ENCODE measurements at regions not wholly inside any gene's neighbourhood (a gene's known extent, or its start where the extent isn't known, plus 50 kb on each side); places are given as distances from the start of the nearest gene placed in this dataset.

DNA sequence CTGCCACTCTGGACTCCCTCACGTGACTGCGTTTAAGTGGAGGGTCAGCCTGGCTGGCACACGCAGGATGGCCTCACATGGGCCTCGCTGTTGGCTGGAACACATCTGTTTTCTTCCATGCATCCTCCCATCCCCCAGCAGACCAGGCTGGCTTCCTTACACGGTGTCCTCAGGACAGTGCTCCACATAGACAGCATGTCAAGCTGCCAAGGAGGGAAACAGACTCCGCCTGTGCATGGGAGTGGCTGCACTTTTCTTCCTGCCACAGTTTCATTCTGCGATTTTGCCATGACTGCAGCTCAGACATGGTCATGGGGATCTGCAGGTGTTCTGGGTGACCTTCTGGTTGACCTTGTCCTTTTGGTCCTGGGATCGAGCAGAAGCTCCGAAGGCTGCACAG is 344.2 kb downstream of the SHANK2 start:
- Histone ChIP-seq H3K9ac (no peak overlapping the region), H3K4me3 (ENCODE audit: low read depth in 2 of 2, low read length in 1 of 2) (no peak overlapping the region), H4K20me1 (ENCODE audit: insufficient read depth) (no peaks in the 10 kb centered on the region), H2AFZ (ENCODE audit: low read depth) (no peak overlapping the region), H3K4me1 (ENCODE audit: control insufficient read depth in 1 of 2, insufficient read depth in 2 of 2, low read depth in 1 of 2, low read length in 1 of 2) (no peaks in the 10 kb centered on the region), H3K9me2 (no peaks in the 10 kb centered on the region), H3K27ac (ENCODE audit: low read depth in 2 of 2, low read length in 1 of 2) (no peak overlapping the region), H3K9me3 (no peaks in the 10 kb centered on the region), H3K27me3 (ENCODE audit: insufficient read depth) (no peaks in the 10 kb centered on the region), H3F3A (replicated peaks; ENCODE audit: insufficient read depth) (no peaks in the 10 kb centered on the region), H3K36me3 (replicated peaks in 1 of 2; ENCODE audit: control insufficient read depth in 1 of 2, insufficient read depth in 2 of 2, low read length in 1 of 2) (no peaks in the 10 kb centered on the region), H3K4me2 (no peak overlapping the region), H3K79me2 (ENCODE audit: insufficient read depth) (no peaks in the 10 kb centered on the region)
- 54% methylated on average over 9 of the region's 9 CpGs for WGBS (ENCODE audit: low lambda C conversion rate)
- CTCF ChIA-PET: no interaction called here
- POLR2A ChIA-PET: no interaction called here
- TF ChIP-seq CHD2 (IDR thresholded peaks at IDR 0.05; ENCODE audit: low read length, partially characterized antibody): no peak
- TF ChIP-seq SIN3A (IDR thresholded peaks at IDR 0.05; ENCODE audit: borderline replicate concordance, low read depth, low read length): no peak
- no peak for TF ChIP-seq RXRA (IDR thresholded peaks at IDR 0.05; ENCODE audit: borderline replicate concordance, low read depth)
- TF ChIP-seq GATA2 (CRISPR knock-in tag; IDR thresholded peaks at IDR 0.05): no peak
- TF ChIP-seq, protein P1, sequence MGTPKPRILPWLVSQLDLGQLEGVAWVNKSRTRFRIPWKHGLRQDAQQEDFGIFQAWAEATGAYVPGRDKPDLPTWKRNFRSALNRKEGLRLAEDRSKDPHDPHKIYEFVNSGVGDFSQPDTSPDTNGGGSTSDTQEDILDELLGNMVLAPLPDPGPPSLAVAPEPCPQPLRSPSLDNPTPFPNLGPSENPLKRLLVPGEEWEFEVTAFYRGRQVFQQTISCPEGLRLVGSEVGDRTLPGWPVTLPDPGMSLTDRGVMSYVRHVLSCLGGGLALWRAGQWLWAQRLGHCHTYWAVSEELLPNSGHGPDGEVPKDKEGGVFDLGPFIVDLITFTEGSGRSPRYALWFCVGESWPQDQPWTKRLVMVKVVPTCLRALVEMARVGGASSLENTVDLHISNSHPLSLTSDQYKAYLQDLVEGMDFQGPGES (IDR thresholded peaks at IDR 0.05; ENCODE audit: low read depth, low read length): no peak
- TF ChIP-seq, protein P2, sequence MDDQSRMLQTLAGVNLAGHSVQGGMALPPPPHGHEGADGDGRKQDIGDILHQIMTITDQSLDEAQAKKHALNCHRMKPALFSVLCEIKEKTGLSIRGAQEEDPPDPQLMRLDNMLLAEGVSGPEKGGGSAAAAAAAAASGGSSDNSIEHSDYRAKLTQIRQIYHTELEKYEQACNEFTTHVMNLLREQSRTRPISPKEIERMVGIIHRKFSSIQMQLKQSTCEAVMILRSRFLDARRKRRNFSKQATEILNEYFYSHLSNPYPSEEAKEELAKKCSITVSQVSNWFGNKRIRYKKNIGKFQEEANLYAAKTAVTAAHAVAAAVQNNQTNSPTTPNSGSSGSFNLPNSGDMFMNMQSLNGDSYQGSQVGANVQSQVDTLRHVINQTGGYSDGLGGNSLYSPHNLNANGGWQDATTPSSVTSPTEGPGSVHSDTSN (IDR thresholded peaks at IDR 0.05): no peak
- no peak for TF ChIP-seq EP300 (IDR thresholded peaks at IDR 0.05; ENCODE audit: borderline replicate concordance in 1 of 2, low read depth in 1 of 2, low read length in 1 of 2)
- no peak for TF ChIP-seq POLR2AphosphoS5 (IDR thresholded peaks at IDR 0.05; ENCODE audit: low read depth, low read length)
- no peak for TF ChIP-seq RCOR1 (IDR thresholded peaks at IDR 0.05; ENCODE audit: low read length)
- TF ChIP-seq, protein P3, sequence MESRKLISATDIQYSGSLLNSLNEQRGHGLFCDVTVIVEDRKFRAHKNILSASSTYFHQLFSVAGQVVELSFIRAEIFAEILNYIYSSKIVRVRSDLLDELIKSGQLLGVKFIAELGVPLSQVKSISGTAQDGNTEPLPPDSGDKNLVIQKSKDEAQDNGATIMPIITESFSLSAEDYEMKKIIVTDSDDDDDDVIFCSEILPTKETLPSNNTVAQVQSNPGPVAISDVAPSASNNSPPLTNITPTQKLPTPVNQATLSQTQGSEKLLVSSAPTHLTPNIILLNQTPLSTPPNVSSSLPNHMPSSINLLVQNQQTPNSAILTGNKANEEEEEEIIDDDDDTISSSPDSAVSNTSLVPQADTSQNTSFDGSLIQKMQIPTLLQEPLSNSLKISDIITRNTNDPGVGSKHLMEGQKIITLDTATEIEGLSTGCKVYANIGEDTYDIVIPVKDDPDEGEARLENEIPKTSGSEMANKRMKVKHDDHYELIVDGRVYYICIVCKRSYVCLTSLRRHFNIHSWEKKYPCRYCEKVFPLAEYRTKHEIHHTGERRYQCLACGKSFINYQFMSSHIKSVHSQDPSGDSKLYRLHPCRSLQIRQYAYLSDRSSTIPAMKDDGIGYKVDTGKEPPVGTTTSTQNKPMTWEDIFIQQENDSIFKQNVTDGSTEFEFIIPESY (IDR thresholded peaks at IDR 0.05; ENCODE audit: borderline replicate concordance, low read depth): no peak
- no peak for TF ChIP-seq RAD21 (IDR thresholded peaks at IDR 0.05; ENCODE audit: low read length)
- no peak for DNase-seq

DNA sequence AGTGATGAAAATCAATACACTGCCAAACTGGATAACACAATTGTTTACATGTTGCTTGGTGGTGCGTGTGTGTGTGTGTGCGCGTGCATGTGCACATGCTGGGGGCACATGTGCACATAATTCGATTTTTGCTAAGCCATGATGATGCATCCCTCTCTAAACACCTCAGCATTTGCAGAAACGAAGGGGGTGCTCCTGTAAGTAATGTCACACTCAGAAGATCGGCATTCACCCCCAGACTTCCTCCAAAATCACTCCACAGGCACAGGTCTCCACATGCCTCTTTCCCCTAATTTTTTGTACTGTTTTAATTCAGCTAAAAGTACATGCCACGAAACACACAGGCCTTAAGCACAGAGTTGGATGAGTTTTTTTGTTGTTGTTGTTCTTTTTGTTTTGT is 341.5 kb downstream of the SHANK2 start:
- CTCF ChIA-PET: no interaction called here
- no peak overlapping the region for H3K4me3 ChIP-seq (ENCODE audit: low read depth in 2 of 2, low read length in 1 of 2)
- no peak overlapping the region for H3K9ac ChIP-seq
- H3K27ac ChIP-seq (ENCODE audit: low read depth in 2 of 2, low read length in 1 of 2): no peak overlapping the region
- 39% methylated on average over 7 of the region's 7 CpGs for WGBS (ENCODE audit: low lambda C conversion rate)
- no peaks in the 10 kb centered on the region for H3K4me1 ChIP-seq (ENCODE audit: control insufficient read depth in 1 of 2, insufficient read depth in 2 of 2, low read depth in 1 of 2, low read length in 1 of 2)
- H3F3A ChIP-seq (replicated peaks; ENCODE audit: insufficient read depth): no peaks in the 10 kb centered on the region
- no peaks in the 10 kb centered on the region for H3K9me3 ChIP-seq
- no peak overlapping the region for H3K4me2 ChIP-seq
- no peaks in the 10 kb centered on the region for H3K9me2 ChIP-seq
- no peaks in the 10 kb centered on the region for H3K79me2 ChIP-seq (ENCODE audit: insufficient read depth)
- POLR2A ChIA-PET: no interaction called here
- no peak overlapping the region for H2AFZ ChIP-seq (ENCODE audit: low read depth)
- no peaks in the 10 kb centered on the region for H4K20me1 ChIP-seq (ENCODE audit: insufficient read depth)
- no peaks in the 10 kb centered on the region for H3K27me3 ChIP-seq (ENCODE audit: insufficient read depth)
- no peaks in the 10 kb centered on the region for H3K36me3 ChIP-seq (replicated peaks in 1 of 2; ENCODE audit: control insufficient read depth in 1 of 2, insufficient read depth in 2 of 2, low read length in 1 of 2)
- DNase-seq: no peak
- TF ChIP-seq GATA2 (CRISPR knock-in tag; IDR thresholded peaks at IDR 0.05) (no peak), FOXJ3 (CRISPR knock-in tag; IDR thresholded peaks at IDR 0.05) (no peak), MXI1 (IDR thresholded peaks at IDR 0.05; ENCODE audit: low read depth, low read length) (no peak), POLR2AphosphoS5 (IDR thresholded peaks at IDR 0.05; ENCODE audit: low read depth, low read length) (no peak), SIN3A (IDR thresholded peaks at IDR 0.05; ENCODE audit: borderline replicate concordance, low read depth, low read length) (no peak), RFX5 (IDR thresholded peaks at IDR 0.05; ENCODE audit: low read length) (no peak), CHD2 (IDR thresholded peaks at IDR 0.05; ENCODE audit: low read length, partially characterized antibody) (no peak), NRF1 (IDR thresholded peaks at IDR 0.05; ENCODE audit: low read depth, low read length) (no peak), MEF2A (IDR thresholded peaks at IDR 0.05; ENCODE audit: borderline replicate concordance, low read depth) (no peak), YY1 (IDR thresholded peaks at IDR 0.05; ENCODE audit: low read depth) (no peak)
- TF ChIP-seq, protein P4, sequence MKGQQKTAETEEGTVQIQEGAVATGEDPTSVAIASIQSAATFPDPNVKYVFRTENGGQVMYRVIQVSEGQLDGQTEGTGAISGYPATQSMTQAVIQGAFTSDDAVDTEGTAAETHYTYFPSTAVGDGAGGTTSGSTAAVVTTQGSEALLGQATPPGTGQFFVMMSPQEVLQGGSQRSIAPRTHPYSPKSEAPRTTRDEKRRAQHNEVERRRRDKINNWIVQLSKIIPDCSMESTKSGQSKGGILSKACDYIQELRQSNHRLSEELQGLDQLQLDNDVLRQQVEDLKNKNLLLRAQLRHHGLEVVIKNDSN (IDR thresholded peaks at IDR 0.05; ENCODE audit: borderline replicate concordance, low read depth): no peak
- TF ChIP-seq, protein P3 (IDR thresholded peaks at IDR 0.05; ENCODE audit: borderline replicate concordance, low read depth): no peak
- TF ChIP-seq, protein P5, sequence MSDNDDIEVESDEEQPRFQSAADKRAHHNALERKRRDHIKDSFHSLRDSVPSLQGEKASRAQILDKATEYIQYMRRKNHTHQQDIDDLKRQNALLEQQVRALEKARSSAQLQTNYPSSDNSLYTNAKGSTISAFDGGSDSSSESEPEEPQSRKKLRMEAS (IDR thresholded peaks at IDR 0.05; ENCODE audit: low read depth): no peak
- TF ChIP-seq, protein P6, sequence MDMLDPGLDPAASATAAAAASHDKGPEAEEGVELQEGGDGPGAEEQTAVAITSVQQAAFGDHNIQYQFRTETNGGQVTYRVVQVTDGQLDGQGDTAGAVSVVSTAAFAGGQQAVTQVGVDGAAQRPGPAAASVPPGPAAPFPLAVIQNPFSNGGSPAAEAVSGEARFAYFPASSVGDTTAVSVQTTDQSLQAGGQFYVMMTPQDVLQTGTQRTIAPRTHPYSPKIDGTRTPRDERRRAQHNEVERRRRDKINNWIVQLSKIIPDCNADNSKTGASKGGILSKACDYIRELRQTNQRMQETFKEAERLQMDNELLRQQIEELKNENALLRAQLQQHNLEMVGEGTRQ (IDR thresholded peaks at IDR 0.05; ENCODE audit: borderline replicate concordance, low read depth, low read length): no peak

Data from SK-N-SH (cell line).